GM18907 (cell line): ENCODE measurements at regions not wholly inside any gene's neighbourhood (a gene's known extent, or its start where the extent isn't known, plus 50 kb on each side); places are given as distances from the start of the nearest gene placed in this dataset.
"Not testable (repeated sequence)": the region's sequence is repeated elsewhere in the genome, so short reads cannot be mapped to it uniquely, and the experiment has no call there.

Source experiments
- ATAC-seq: cut with Tn5 transposase; IDR thresholded peaks from one replicate; pipeline ENCODE4 v1.9.1; 2021; ENCODE audit warnings: mild to moderate bottlenecking, moderate library complexity; ENCODE audit not compliant: unreplicated experiment

GRCh38 chr3:103829723-103830326 is 1395.0 kb downstream of the ZPLD1 start:
- no peak for ATAC-seq

GRCh38 chr3:103847081-103848062 is 1412.6 kb downstream of the ZPLD1 start:
- no peak for ATAC-seq

- no peak for ATAC-seq
Measured at GRCh38 chr3:103851793-103852192, 1417.0 kb downstream of the ZPLD1 start.

GRCh38 chr3:103862415-103862814 is 1427.6 kb downstream of the ZPLD1 start:
- ATAC-seq, result no peak

- no peak for ATAC-seq
Measured at GRCh38 chr3:103863381-103863780, 1428.6 kb downstream of the ZPLD1 start.

- no peak for ATAC-seq
Measured at GRCh38 chr3:103866113-103866512, 1431.3 kb downstream of the ZPLD1 start.

GRCh38 chr3:103873021-103873420 is 1438.2 kb downstream of the ZPLD1 start:
- ATAC-seq, result no peak

GRCh38 chr3:103873897-103874545 is 1439.2 kb downstream of the ZPLD1 start:
- no peak for ATAC-seq

GRCh38 chr3:103881809-103882208 is 1447.0 kb downstream of the ZPLD1 start:
- ATAC-seq, result not testable (repeated sequence)

GRCh38 chr3:103889675-103890074 is 1454.9 kb downstream of the ZPLD1 start:
- ATAC-seq, result no peak

GRCh38 chr3:103894162-103894822 is 1459.5 kb downstream of the ZPLD1 start:
- no peak for ATAC-seq

- no peak for ATAC-seq
Measured at GRCh38 chr3:103899328-103899727, 1464.5 kb downstream of the ZPLD1 start.

- ATAC-seq, result no peak
Measured at GRCh38 chr3:103904991-103905390, 1461.7 kb upstream of the ALCAM start.

- no peak for ATAC-seq
Measured at GRCh38 chr3:103906304-103906703, 1460.4 kb upstream of the ALCAM start.

- ATAC-seq, result no peak
Measured at GRCh38 chr3:103906808-103907207, 1459.9 kb upstream of the ALCAM start.

GRCh38 chr3:103907567-103907966 is 1459.1 kb upstream of the ALCAM start:
- no peak for ATAC-seq

GRCh38 chr3:103909395-103909794 is 1457.3 kb upstream of the ALCAM start:
- ATAC-seq, result no peak

- ATAC-seq, result no peak
Measured at GRCh38 chr3:103918336-103918735, 1448.4 kb upstream of the ALCAM start.

- ATAC-seq, result no peak
Measured at GRCh38 chr3:103919327-103919726, 1447.4 kb upstream of the ALCAM start.

- no peak for ATAC-seq
Measured at GRCh38 chr3:103923907-103924306, 1442.8 kb upstream of the ALCAM start.

GRCh38 chr3:103924544-103924943 is 1442.2 kb upstream of the ALCAM start:
- ATAC-seq, result no peak
